Spinal cord (tissue), 9 donors: ENCODE measurements at regions not wholly inside any gene's neighbourhood (a gene's known extent, or its start where the extent isn't known, plus 50 kb on each side); places are given as distances from the start of the nearest gene placed in this dataset.

Experiments
- DNase-seq, 6 donors: peaks; one replicate each; pipeline versions ENCODE4 v3.0.0 to v3.0.0-alpha.2; 2013 to 2015; ENCODE audit warnings: low spot score in 6 of 6, low read depth in 4 of 6
- H3K27ac ChIP-seq: one replicate; pipeline ENCODE4 v1.5.1; 2013; ENCODE audit warnings: low read depth, low read length, control low read depth
- H3K27me3 ChIP-seq: one replicate; pipeline ENCODE4 v1.6.1; 2013; ENCODE audit warnings: low read length; ENCODE audit not compliant: control insufficient read depth, insufficient read depth
- H3K36me3 ChIP-seq: one replicate; pipeline ENCODE4 v1.6.1; 2013; ENCODE audit warnings: low read length; ENCODE audit not compliant: control insufficient read depth, insufficient read depth
- H3K4me1 ChIP-seq: one replicate; pipeline ENCODE4 v1.6.1; 2013; ENCODE audit warnings: low read length; ENCODE audit not compliant: control insufficient read depth, insufficient read depth
- H3K4me3 ChIP-seq: one replicate; pipeline ENCODE4 v1.5.1; 2013; ENCODE audit warnings: low read depth, low read length, control low read depth
- H3K9me3 ChIP-seq: one replicate; pipeline ENCODE4 v1.6.1; 2013; ENCODE audit warnings: low read length; ENCODE audit not compliant: control insufficient read depth, insufficient read depth
- WGBS: methylation state at CpG from one replicate; pipeline ENCODE4 v1.1.5; 2013; ENCODE audit warnings: missing lambda C conversion rate; ENCODE audit not compliant: insufficient coverage; 5-methylcytosine and 5-hydroxymethylcytosine counted together
- donor health status: healthy.

DNA sequence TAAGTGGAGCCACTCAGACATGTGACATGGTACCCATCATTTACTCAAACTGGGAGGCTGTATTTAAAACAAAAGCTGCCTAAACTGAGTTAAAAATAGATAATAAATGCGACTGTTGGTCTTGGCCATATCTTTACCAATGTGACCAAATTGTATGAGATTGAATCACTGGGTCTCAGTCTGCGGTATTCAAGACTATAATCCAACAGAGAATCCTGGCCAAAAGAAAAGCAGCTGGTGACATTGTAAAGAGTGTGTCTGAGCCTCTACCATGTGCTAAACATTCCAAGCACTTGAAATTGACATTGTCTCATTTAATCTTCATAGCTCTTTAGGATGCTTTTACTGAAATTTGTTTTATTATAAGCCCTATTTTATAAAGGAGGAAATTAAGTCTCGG, 282.6 kb downstream of the ZNF608 start:
- Histone ChIP-seq H3K27me3 (no peaks in the 10 kb centered on the region), H3K4me1 (peaks cover 3% of the 10 kb centered on the region), H3K9me3 (no peaks in the 10 kb centered on the region), H3K4me3 (no peak overlapping the region), H3K27ac (no peak overlapping the region), H3K36me3 (no peaks in the 10 kb centered on the region)
- no CpG with 5 or more reads among the region's 3 CpGs for WGBS
- peak in 1 of 6 donors; percentile 65 for DNase-seq

DNA sequence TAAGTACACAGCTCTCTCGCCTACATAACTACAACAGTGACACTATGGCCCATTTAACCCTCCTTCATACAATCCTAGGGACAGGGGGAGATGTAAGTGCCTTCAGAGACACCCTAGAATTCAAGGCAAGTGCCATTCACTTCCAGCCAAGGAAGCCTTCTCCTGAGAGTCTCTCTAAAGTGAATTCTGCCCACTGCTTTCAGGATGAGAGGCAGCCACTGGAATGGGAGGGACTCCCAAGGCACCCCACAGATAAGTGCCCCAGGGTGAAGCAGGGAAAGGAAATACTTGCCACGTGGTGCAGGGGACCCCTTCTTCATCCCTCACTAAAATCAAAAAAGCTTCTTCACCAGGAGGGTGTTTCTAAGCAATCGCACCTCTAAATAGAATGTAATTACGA, 283.7 kb downstream of the ZNF608 start:
- no peaks in the 10 kb centered on the region for H3K27me3 ChIP-seq
- no peak overlapping the region for H3K27ac ChIP-seq
- WGBS, result no CpG with 5 or more reads among the region's 4 CpGs
- no peaks in the 10 kb centered on the region for H3K36me3 ChIP-seq
- no peaks in the 10 kb centered on the region for H3K9me3 ChIP-seq
- H3K4me3 ChIP-seq, result no peak overlapping the region
- DNase-seq, result peak in 1 of 6 donors; percentile 25
- H3K4me1 ChIP-seq, result peaks cover 3% of the 10 kb centered on the region

DNA sequence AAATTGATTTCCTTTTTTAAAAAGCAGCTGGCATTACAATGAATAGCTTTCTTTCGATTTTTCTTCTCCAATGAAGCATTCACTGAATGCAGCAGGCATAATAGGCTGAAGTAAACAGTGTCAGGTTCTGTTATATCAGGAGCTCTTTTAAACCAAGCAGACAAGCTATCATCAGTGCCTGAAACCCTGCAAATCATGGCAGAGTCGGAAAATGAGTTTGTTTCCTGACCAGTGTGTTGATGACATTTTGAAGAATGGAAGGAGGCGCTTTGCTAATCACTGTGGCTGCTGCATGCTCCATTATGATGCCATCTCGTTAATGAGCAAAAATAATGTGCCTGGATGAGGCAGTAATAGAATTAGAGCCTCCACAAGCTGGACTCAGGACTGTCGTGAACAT, 284.5 kb downstream of the ZNF608 start:
- Histone ChIP-seq H3K36me3 (no peaks in the 10 kb centered on the region), H3K9me3 (no peaks in the 10 kb centered on the region), H3K4me1 (peaks cover 3% of the 10 kb centered on the region), H3K4me3 (no peak overlapping the region), H3K27me3 (no peaks in the 10 kb centered on the region), H3K27ac (no peak overlapping the region)
- WGBS, result 28% methylated on average over 3 of the region's 5 CpGs
- peak in 2 of 6 donors; percentile 70 to 79 for DNase-seq

DNA sequence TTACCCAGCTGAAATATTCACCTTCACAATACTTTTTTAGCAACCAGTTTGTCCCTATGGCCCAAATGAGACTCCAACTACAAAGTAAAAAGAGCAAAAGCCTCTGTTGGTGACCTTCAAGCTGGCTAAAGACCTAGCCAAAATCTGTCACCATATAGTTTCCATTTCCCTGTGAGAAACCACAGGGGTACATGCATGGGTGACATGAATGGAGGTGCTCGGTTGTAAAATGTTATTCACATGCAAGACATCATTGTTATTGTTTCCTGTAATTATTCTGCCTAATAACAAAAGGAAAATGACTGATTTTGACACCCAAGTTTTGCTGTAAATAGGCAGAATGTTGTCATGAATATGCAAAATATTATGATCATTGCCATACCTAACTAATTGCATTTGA, 285.3 kb downstream of the ZNF608 start:
- H3K36me3 ChIP-seq, result no peaks in the 10 kb centered on the region
- no peaks in the 10 kb centered on the region for H3K9me3 ChIP-seq
- peak in 1 of 6 donors; percentile 21 for DNase-seq
- WGBS, result no CpG with 5 or more reads among the region's 1 CpG
- peaks cover 3% of the 10 kb centered on the region for H3K4me1 ChIP-seq
- H3K27me3 ChIP-seq, result no peaks in the 10 kb centered on the region
- H3K27ac ChIP-seq, result no peak overlapping the region
- no peak overlapping the region for H3K4me3 ChIP-seq

DNA sequence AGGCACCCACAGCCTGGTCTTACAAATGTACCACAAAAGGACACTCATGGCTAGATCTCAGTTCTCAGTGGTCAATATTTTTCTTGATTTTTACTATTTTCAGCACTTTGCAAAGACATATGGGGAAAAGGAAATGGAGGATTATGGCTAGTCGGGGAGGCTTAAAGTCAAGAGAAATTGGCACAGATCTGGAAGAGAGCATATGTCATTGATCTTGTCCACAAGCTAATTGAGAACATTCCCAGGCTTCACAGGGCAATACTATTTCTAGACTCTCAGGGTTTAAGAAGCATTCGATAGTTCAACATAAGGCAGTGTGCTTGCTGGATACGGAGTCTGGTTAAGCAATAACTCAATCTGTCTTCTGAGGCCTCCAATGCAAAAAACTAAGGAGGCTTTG, 285.8 kb downstream of the ZNF608 start:
- H3K36me3 ChIP-seq, result no peaks in the 10 kb centered on the region
- no peaks in the 10 kb centered on the region for H3K9me3 ChIP-seq
- peak in 1 of 6 donors; percentile 30 for DNase-seq
- no peak overlapping the region for H3K4me3 ChIP-seq
- no peak overlapping the region for H3K27ac ChIP-seq
- no peaks in the 10 kb centered on the region for H3K27me3 ChIP-seq
- no CpG with 5 or more reads among the region's 3 CpGs for WGBS
- peaks cover 3% of the 10 kb centered on the region for H3K4me1 ChIP-seq

DNA sequence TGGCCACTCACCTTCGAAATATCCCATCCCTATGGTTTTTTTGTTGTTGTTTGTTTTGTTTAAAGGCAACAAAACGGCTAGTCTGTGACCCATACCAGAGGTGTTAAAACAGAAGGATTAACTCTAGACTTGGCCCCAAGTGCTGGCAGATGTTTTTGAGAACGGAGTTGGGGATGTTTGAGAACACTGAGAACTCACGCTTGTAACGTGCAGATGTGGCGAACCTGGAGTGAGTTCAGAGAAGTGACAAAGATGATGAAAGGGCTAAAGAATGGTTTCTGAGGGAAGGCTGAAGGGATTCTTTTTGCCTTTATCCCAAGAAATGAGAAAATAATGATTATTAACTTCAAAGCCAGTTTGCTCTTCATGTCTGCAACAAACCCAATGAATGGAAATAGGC, 286.5 kb downstream of the ZNF608 start:
- H3K27ac ChIP-seq, result no peak overlapping the region
- H3K36me3 ChIP-seq, result no peaks in the 10 kb centered on the region
- WGBS, result 76% methylated on average over 5 of the region's 6 CpGs
- no peak for DNase-seq
- peaks cover 3% of the 10 kb centered on the region for H3K4me1 ChIP-seq
- no peaks in the 10 kb centered on the region for H3K27me3 ChIP-seq
- H3K9me3 ChIP-seq, result no peaks in the 10 kb centered on the region
- no peak overlapping the region for H3K4me3 ChIP-seq

DNA sequence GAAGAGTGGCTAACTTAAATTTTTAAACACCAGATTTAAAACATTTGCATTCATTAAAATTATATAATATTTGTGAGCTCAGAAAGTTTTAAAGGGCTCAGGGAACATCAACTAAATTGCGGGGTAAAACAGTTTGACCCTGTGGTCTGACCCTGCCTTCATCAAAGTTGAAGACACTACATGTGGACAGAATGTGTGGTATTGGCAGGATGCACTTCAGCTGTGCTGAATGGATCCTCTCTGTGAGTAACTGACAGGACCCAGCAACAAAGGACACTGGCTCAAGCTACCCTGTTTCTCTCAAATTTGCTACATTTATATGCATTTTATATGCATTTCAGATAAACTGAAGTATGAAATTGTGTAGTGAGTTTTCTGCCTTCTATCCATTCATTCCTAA, 288.5 kb downstream of the ZNF608 start:
- Histone ChIP-seq H3K27me3 (no peaks in the 10 kb centered on the region), H3K4me1 (peaks cover 3% of the 10 kb centered on the region), H3K4me3 (no peak overlapping the region), H3K9me3 (no peaks in the 10 kb centered on the region), H3K36me3 (no peaks in the 10 kb centered on the region), H3K27ac (no peak overlapping the region)
- DNase-seq, result no peak
- 67% methylated on average over 1 of the region's 1 CpG for WGBS

DNA sequence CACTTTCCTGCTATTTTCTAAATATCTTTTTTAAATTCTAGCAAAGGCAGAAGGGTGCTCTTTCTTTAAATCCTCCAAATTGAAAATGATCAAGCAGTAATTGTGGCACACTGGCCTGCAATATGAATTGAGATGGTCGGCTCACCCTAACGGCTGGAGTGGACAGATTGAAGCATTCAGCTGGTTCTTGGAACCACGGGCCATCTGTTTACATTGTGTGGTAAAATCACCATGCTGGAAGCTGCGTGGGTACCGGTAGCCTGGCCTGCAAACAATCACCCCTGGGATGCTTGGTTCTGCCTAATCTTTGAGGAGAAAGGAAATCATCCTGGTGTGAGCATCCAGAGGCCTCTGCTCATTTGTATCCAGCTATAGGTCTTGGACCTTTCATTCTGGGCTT, 289.3 kb downstream of the ZNF608 start:
- H3K27me3 ChIP-seq, result no peaks in the 10 kb centered on the region
- H3K4me1 ChIP-seq, result peaks cover 1% of the 10 kb centered on the region
- H3K36me3 ChIP-seq, result no peaks in the 10 kb centered on the region
- DNase-seq, result no peak
- no peak overlapping the region for H3K27ac ChIP-seq
- whole genome bisulfite sequencing, result 30% methylated on average over 5 of the region's 5 CpGs
- no peak overlapping the region for H3K4me3 ChIP-seq
- no peaks in the 10 kb centered on the region for H3K9me3 ChIP-seq

DNA sequence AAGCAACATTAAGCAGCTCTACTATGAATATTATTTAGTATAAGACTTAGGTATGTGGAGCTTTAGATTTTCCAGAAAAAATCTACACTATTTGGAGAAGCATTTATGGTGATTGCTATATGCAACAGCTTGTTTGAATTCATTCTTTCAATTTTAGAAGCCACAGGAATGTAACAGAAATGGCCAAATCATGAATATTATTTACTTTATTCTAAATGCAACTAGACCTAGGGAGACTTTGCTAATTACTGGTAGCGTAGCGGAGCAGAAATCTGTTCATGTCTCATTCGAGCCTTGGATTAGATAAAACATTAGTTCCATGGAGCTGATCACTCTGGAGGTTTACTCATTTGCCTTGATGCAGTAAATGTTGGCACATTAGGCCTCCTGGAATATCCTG, 290.2 kb downstream of the ZNF608 start:
- DNase-seq, result peak in 1 of 6 donors; percentile 89
- no peaks in the 10 kb centered on the region for H3K4me1 ChIP-seq
- H3K9me3 ChIP-seq, result no peaks in the 10 kb centered on the region
- H3K4me3 ChIP-seq, result no peak overlapping the region
- no peaks in the 10 kb centered on the region for H3K27me3 ChIP-seq
- WGBS, result 63% methylated on average over 1 of the region's 3 CpGs
- H3K27ac ChIP-seq, result no peak overlapping the region
- H3K36me3 ChIP-seq, result no peaks in the 10 kb centered on the region

DNA sequence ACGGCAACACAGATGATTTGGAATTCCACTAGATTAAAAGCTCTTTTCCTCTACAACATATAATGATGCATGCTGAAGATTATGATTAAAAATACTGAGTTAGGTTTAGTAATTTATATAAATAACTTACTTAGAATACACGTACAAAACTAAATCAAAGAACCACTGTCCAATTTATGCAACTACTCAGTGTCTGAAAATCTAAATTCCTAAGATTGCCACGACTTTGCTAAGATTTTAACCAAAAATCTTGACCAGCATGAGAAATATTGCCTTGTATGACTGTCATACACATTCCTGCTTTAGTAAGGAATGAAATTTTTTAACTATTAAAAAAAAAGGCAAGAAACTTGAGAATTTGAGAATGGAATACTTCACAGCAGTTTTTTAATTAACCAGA, 292.4 kb downstream of the ZNF608 start:
- no peaks in the 10 kb centered on the region for H3K36me3 ChIP-seq
- no peaks in the 10 kb centered on the region for H3K27me3 ChIP-seq
- DNase-seq, result no peak
- no peak overlapping the region for H3K4me3 ChIP-seq
- H3K4me1 ChIP-seq, result no peaks in the 10 kb centered on the region
- no peaks in the 10 kb centered on the region for H3K9me3 ChIP-seq
- no peak overlapping the region for H3K27ac ChIP-seq
- WGBS, result no CpG with 5 or more reads among the region's 3 CpGs
